AG09319 (cell line): ENCODE measurements at regions not wholly inside any gene's neighbourhood (a gene's known extent, or its start where the extent isn't known, plus 50 kb on each side); places are given as distances from the start of the nearest gene placed in this dataset.
"Not testable (repeated sequence)": the region's sequence is repeated elsewhere in the genome, so short reads cannot be mapped to it uniquely, and the experiment has no call there.

Source experiments
- DNase-seq: peaks from one replicate; pipeline ENCODE4 v3.0.0-alpha.2; 2010; ENCODE audit warnings: low read depth; ENCODE audit errors: extremely low read depth
- TF ChIP-seq, protein P1 (sequence below): IDR thresholded peaks from 2 replicates; pipeline ENCODE4 v1.5.1; 2011; ENCODE audit warnings: low read depth, mild to moderate bottlenecking, inconsistent platforms, low read length, moderate library complexity

- TF ChIP-seq, protein P1, sequence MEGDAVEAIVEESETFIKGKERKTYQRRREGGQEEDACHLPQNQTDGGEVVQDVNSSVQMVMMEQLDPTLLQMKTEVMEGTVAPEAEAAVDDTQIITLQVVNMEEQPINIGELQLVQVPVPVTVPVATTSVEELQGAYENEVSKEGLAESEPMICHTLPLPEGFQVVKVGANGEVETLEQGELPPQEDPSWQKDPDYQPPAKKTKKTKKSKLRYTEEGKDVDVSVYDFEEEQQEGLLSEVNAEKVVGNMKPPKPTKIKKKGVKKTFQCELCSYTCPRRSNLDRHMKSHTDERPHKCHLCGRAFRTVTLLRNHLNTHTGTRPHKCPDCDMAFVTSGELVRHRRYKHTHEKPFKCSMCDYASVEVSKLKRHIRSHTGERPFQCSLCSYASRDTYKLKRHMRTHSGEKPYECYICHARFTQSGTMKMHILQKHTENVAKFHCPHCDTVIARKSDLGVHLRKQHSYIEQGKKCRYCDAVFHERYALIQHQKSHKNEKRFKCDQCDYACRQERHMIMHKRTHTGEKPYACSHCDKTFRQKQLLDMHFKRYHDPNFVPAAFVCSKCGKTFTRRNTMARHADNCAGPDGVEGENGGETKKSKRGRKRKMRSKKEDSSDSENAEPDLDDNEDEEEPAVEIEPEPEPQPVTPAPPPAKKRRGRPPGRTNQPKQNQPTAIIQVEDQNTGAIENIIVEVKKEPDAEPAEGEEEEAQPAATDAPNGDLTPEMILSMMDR, result no peak
These were observed 112.7 kb upstream of the TEKT4 start for GRCh38 chr2:94758546-94758945.

DNA sequence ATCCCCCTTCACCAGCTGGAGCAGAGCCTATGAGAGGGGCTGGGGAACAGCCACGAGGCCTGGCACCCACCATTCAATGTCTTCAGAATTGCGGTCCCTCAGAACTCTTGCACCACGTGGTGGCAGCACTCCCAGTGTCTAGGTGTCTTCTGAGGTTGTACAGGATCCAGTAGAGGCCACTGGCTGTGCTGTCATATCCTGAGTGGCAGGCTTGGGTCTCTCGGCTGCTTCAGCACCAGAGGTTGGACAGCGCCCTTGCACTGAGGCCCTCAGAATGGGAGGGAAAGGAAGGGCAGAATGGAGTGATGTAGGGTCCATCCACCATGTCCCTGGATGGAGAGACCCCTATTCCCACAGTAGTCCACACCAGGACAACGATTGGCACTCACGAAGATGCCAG, 112.0 kb upstream of the TEKT4 start:
- TF ChIP-seq, protein P1, result no peak
- no peak for DNase-seq

More at GRCh38 chr2:94758546-94758945, 112.7 kb upstream of the TEKT4 start:
- DNase-seq, result no peak

- no peak for DNase-seq
These were observed 108.6 kb upstream of the TEKT4 start for GRCh38 chr2:94762600-94762999.

GRCh38 chr2:94763318-94763717, 107.9 kb upstream of the TEKT4 start:
- no peak for DNase-seq
- TF ChIP-seq, protein P1, result no peak

More at GRCh38 chr2:94762600-94762999, 108.6 kb upstream of the TEKT4 start:
- TF ChIP-seq, protein P1, result no peak

- not testable (repeated sequence) for DNase-seq
These were observed 106.9 kb upstream of the TEKT4 start for GRCh38 chr2:94764331-94764730.

DNA sequence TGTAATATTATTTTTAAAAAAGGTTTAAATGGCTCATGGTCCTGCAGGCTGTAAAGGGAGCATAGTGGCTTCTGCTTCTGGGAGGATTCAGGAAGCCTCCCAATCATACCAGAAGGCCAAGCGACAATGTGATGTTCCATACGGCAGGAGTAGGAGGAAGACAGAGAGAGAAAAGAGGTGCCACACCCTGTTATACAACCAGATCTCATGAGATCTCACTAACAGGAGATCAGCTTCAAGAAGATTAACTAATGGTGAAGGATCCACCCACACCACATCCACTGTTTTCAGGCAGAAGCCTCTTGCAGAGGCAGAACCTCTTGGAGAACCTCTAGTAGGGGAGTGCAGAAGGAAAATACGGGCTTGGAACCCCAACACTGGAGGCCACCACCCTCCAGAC, 103.9 kb upstream of the TEKT4 start:
- DNase-seq, result no peak
- TF ChIP-seq, protein P1, result no peak

DNA sequence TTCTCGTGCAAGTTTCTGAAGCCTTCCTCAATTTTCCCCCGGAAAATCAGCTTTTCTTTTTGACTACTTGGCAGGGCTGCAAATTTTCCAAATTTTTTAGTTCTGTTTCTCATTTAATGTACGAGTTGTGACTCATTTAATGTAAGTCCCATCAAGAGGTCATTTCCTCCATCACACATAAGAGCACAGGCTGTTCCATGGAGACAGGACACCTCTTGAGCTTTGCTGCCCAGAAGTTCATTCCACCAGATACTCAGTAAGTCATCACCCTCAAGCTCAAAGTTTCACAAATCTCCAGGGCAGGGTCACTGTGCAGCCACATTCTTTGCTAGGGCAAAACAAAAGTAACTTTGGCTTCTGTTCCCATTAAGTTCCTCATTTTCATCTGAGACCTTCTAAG, 101.5 kb upstream of the TEKT4 start:
- no peak for DNase-seq
- TF ChIP-seq, protein P1, result no peak

- TF ChIP-seq, protein P1, result no peak
- no peak for DNase-seq
These were observed 96.4 kb upstream of the TEKT4 start for GRCh38 chr2:94774851-94775250.
